ENCODE measurements at regions not wholly inside any gene's neighbourhood (a gene's known extent, or its start where the extent isn't known, plus 50 kb on each side); places are given as distances from the start of the nearest gene placed in this dataset.

DNA sequence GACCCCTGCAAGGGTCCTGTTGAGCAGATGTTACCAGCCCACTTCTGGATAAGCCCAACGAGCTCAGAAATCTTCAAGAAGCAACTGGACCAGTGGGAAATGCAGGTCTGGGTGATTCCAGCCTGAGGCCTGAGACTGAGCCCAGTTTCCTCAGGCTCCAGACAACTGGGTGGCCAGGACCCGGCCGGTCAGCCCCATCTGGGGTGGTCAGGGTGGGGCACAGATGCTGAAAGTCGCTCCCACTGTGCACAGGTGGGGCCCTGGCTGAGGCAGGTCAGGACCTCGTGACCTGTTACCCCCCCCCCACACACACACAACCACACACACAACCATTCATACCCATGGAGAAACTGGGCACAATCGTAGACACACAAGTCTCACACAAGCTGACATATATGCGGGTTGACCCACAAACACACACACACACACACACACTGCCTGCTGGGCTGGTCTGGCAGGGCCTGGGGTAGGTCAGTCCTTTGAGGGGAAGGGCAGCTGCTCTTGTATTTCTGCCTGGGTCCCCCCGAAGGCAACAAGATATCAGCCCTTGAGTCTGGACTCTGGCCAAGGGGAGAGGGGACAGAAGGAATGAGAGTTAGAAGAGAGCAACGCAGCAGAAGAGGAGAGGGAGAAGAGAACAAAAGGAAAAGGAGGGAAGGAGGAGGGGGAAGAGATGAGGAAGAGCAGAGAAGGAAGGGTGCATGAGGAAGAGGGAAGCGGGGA, 99.0 kb upstream of the CDH5 start:
- DNase-seq = no peak
- Mint-ChIP-seq H3K27ac (no peak overlapping the region), H3K27me3 (ENCODE audit: low read depth in 3 of 3) (peaks cover 6 to 15% (median 8%) of the 10 kb centered on the region in 3 donors), H3K4me3 (no peak overlapping the region), H3K36me3 (no peaks in the 10 kb centered on the region), H3K4me1 (peaks cover 6% of the 10 kb centered on the region in 2 donors), H3K9me3 (no peaks in the 10 kb centered on the region)

DNA sequence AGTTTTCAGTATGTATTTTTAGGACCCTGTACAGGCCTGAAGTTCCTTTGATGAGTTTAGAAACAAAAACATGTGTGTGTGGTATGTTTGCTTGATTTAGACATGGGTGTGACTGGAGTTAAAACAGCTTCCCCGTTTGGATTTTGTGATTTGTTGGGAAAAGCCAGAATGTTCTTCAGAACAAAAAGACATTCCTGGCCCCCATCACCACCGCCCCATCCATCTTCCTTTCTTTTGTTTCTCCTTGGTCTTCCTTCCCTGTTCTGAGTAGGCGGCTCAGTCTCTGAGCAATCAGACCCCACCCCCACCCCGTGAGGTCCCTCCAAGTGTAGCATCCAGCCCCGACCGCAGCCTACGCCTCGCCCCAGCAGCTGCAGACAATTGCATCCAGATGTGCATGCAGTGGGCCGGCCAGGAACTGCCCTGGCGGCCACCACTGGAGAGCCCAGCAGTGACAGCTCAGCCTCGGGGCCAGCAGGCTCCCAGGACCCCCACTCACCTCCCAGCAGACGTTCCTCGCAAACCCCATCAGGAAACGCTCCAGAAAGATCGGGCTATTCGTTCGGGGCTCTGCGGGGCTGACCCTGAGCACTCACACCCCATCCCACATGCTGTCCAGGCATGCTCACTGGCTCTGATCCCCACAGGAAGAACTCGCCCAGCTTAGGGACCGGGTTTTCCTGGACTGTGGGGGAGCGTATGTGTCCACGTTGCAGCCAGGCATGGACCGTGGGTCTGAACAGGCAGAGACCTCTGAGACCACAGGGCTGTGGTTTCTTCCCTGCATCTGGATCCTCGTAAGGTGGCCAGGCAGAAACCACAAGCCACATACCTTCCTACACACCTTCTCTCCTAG, 99.8 kb upstream of the CDH5 start:
- Mint-ChIP-seq H3K4me3 (no peak overlapping the region), H3K36me3 (no peaks in the 10 kb centered on the region), H3K4me1 (peaks cover 6% of the 10 kb centered on the region in 2 donors), H3K27ac (no peak overlapping the region), H3K27me3 (ENCODE audit: low read depth in 3 of 3) (peaks cover 6 to 14% (median 8%) of the 10 kb centered on the region in 3 donors), H3K9me3 (no peaks in the 10 kb centered on the region)
- DNase-seq = no peak

GRCh38 chr16:66265556-66266141, 100.8 kb upstream of the CDH5 start:
- no peak for DNase-seq
- H3K27me3 Mint-ChIP-seq (ENCODE audit: low read depth in 3 of 3) = peaks cover 3 to 23% (median 5%) of the 10 kb centered on the region in 3 donors
- H3K9me3 Mint-ChIP-seq = no peaks in the 10 kb centered on the region
- no peak overlapping the region for H3K27ac Mint-ChIP-seq
- H3K36me3 Mint-ChIP-seq = no peaks in the 10 kb centered on the region
- H3K4me3 Mint-ChIP-seq = no peak overlapping the region
- peaks cover 6% of the 10 kb centered on the region in 2 donors for H3K4me1 Mint-ChIP-seq

DNA sequence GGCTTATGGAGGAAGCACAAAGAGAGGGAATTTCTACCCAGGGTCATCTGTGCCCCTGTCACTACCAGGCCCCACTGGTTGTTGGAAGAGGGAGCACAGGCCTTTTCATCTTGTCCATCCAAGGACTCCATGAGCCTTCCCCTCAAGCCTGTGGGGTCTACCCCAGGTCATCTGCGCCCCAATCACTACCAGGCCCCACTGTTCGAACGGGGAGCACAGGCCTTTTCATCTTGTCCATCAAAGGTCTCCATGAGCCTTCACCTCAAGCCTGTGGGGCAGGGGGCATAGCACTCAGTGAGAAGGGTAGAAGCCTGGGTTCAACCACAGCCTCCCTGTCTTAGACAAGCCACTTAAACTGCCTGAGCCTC, 101.5 kb upstream of the CDH5 start:
- H3K27me3 Mint-ChIP-seq (ENCODE audit: low read depth in 3 of 3) = peaks cover 3 to 24% (median 5%) of the 10 kb centered on the region in 3 donors
- H3K27ac Mint-ChIP-seq = no peak overlapping the region
- no peaks in the 10 kb centered on the region for H3K36me3 Mint-ChIP-seq
- H3K9me3 Mint-ChIP-seq = no peaks in the 10 kb centered on the region
- no peak overlapping the region for H3K4me3 Mint-ChIP-seq
- peaks cover 6% of the 10 kb centered on the region in 2 donors for H3K4me1 Mint-ChIP-seq
- no peak for DNase-seq

GRCh38 chr16:66264311-66265047, 102.0 kb upstream of the CDH5 start:
- no peak overlapping the region for H3K4me3 Mint-ChIP-seq
- H3K27me3 Mint-ChIP-seq (ENCODE audit: low read depth in 3 of 3) = peaks cover 3 to 24% (median 5%) of the 10 kb centered on the region in 3 donors
- no peaks in the 10 kb centered on the region for H3K9me3 Mint-ChIP-seq
- H3K36me3 Mint-ChIP-seq = no peaks in the 10 kb centered on the region
- H3K27ac Mint-ChIP-seq = no peak overlapping the region
- H3K4me1 Mint-ChIP-seq = peaks cover 6% of the 10 kb centered on the region in 2 donors
- no peak for DNase-seq

DNA sequence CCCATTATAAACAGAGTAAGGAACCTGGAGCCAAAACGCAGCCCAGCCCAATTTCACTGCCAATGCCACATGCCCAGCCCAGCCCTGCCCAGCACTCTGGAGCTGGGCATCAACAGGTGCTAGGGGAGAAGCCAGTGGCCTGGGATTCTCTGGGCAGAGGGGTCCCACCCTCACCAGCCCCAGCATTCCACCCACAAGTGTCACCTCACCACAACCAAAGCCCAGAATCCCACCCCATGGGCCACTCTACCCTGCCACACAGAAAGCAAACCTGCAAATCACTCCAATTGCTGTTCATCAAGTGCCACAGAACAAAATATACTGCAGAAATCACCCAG, 102.5 kb upstream of the CDH5 start:
- Mint-ChIP-seq H3K36me3 (no peaks in the 10 kb centered on the region), H3K4me1 (peaks cover 4 to 6% of the 10 kb centered on the region in 2 donors), H3K9me3 (no peaks in the 10 kb centered on the region), H3K27ac (no peak overlapping the region), H3K4me3 (no peak overlapping the region), H3K27me3 (ENCODE audit: low read depth in 3 of 3) (peaks cover 3 to 24% (median 5%) of the 10 kb centered on the region in 3 donors)
- DNase-seq = no peak

DNA sequence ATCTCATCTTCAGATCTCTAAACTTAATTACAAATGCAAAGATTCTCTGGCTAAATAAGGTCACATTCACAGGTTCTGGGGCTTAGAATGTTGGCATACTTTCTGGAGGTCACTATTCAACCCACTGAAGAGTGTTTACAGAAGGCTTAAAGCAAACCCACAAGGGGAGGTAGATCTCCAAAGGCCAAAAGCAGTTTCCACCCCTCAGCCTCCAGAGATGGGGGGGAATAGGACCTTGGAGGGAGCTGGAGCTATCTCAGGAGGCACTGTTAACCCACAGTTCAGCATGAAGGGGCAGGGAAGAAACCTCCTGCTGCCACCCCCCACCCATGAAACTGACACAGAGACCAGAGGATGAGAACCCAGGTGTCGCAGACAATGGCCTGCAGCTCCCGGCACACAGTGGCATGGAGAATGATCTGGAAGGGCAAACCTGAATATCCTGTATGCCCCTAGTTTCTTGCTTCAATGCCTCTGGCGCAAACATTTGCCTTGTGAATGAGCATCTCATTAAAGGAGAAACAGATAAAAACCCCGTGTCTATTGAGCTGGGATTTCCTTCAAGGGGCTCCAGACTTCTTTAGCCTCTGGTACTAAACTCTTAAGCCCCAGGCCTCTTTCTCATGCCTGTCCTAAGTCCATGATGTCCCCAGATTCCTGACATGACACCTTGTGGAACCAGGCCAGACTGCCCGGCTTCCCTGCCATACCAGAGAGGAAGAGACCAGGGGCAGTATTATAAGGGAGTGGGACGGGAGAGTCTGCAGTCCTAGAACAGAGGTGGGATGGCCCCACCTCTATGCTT, 103.1 kb upstream of the CDH5 start:
- H3K27me3 Mint-ChIP-seq (ENCODE audit: low read depth in 3 of 3) = peaks cover 3 to 24% (median 5%) of the 10 kb centered on the region in 3 donors
- no peak for DNase-seq
- H3K4me3 Mint-ChIP-seq = no peak overlapping the region
- no peaks in the 10 kb centered on the region for H3K9me3 Mint-ChIP-seq
- H3K27ac Mint-ChIP-seq = no peak overlapping the region
- H3K4me1 Mint-ChIP-seq = peaks cover 4 to 6% of the 10 kb centered on the region in 2 donors
- no peaks in the 10 kb centered on the region for H3K36me3 Mint-ChIP-seq

DNA sequence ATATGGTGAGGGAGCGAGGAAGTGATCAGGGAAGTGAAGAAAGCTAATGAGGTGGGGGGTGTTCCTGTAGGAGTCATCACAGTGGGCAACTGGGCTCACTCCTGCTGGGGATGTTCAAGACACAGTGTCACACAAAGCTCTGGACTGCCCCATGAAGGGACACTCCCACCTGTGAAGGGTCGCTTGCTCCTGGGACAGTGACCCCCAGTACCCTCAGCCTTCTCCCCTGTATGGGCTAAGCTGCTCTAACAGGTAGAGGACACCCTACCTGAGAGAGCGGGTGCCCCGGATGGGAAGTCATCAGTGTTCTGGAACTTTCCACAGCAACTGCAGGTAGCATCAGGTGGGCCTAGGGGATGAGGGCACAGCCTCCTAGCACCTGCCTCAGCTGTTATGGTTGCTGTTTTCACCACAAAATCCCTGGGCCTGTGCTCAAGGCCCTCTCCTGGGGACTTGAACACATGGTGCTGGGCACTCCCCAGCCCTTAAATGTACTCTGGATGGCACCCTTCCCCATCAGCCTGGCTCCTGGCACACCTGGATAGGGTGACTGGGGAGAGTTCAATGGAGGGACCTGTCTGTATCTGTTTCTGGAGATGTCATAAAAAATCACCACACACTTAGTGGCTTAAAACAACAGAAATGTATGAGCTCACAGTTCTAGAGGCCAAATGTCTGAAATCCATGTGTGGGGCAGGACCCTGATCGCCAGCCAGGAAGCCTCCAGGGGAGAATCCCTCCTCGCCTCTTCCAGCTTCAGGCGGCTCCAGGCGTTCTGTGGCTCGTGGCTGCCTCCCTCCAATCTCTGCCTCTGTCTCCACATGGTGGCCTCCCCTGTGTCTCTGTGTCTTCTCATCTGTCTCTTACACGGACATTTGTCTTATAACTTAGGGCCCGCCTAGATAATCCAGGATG, 104.0 kb upstream of the CDH5 start:
- no peak overlapping the region for H3K4me3 Mint-ChIP-seq
- H3K36me3 Mint-ChIP-seq = no peaks in the 10 kb centered on the region
- peaks cover 4 to 6% of the 10 kb centered on the region in 2 donors for H3K4me1 Mint-ChIP-seq
- H3K27me3 Mint-ChIP-seq (ENCODE audit: low read depth in 3 of 3) = peaks cover 0 to 24% (median 5%) of the 10 kb centered on the region in 3 donors
- no peak overlapping the region for H3K27ac Mint-ChIP-seq
- no peak for DNase-seq
- no peaks in the 10 kb centered on the region for H3K9me3 Mint-ChIP-seq

DNA sequence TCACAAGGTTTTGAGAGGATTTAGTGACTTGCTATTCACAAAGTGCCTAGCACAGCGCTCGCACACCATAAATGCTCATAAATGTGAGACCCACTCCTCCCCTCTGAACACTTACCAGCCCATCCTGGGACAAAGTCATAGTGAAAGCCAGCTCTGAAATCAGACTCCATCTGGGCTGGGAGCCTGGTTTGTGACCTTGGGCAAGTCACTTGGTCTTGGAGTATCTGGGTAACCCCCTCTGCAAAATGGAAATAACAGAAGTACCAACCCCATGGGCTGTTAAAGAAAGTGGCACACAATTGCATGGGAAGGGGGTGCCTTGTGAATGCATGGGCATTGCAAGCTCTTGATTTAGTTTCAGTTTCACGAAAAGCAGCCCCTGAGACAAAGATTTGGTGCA, 104.7 kb upstream of the CDH5 start:
- no peak overlapping the region for H3K4me3 Mint-ChIP-seq
- H3K4me1 Mint-ChIP-seq = peaks cover 4 to 6% of the 10 kb centered on the region in 2 donors
- no peak overlapping the region for H3K27ac Mint-ChIP-seq
- no peaks in the 10 kb centered on the region for H3K36me3 Mint-ChIP-seq
- no peak for DNase-seq
- H3K27me3 Mint-ChIP-seq (ENCODE audit: low read depth in 3 of 3) = peaks cover 0 to 21% (median 7%) of the 10 kb centered on the region in 3 donors
- H3K9me3 Mint-ChIP-seq = no peaks in the 10 kb centered on the region

GRCh38 chr16:66260522-66261254, 105.8 kb upstream of the CDH5 start:
- Mint-ChIP-seq H3K9me3 (no peaks in the 10 kb centered on the region), H3K27ac (no peak overlapping the region), H3K4me3 (no peak overlapping the region)

GRCh38 chr16:66258916-66259845, 107.3 kb upstream of the CDH5 start:
- Mint-ChIP-seq H3K9me3 (no peaks in the 10 kb centered on the region), H3K27ac (no peak overlapping the region), H3K4me1 (no peaks in the 10 kb centered on the region), H3K36me3 (no peaks in the 10 kb centered on the region), H3K27me3 (ENCODE audit: low read depth in 3 of 3) (peaks cover 0 to 12% (median 6%) of the 10 kb centered on the region in 3 donors), H3K4me3 (no peak overlapping the region)
- DNase-seq = no peak

More at GRCh38 chr16:66260522-66261254, 105.8 kb upstream of the CDH5 start:
- H3K36me3 Mint-ChIP-seq = no peaks in the 10 kb centered on the region
- peaks cover 0 to 15% (median 6%) of the 10 kb centered on the region in 3 donors for H3K27me3 Mint-ChIP-seq (ENCODE audit: low read depth in 3 of 3)
- no peaks in the 10 kb centered on the region for H3K4me1 Mint-ChIP-seq
- DNase-seq = no peak
